Upper lobe of left lung (tissue), 6 donors: ENCODE measurements at regions not wholly inside any gene's neighbourhood (a gene's known extent, or its start where the extent isn't known, plus 50 kb on each side); places are given as distances from the start of the nearest gene placed in this dataset.

Source experiments
- ATAC-seq, 2 donors: fragments of 200-7000 bp; cut with Tn5 transposase; one replicate each; pipeline ENCODE4 v1.9.1; 2022; ENCODE audit warnings: mild to moderate bottlenecking in 2 of 2, moderate library complexity in 2 of 2; ENCODE audit not compliant: low FRiP score in 2 of 2
- DNase-seq, 2 donors: peaks; one replicate each; pipeline ENCODE4 v3.0.0-alpha.2; 2019 to 2020
- H3K27ac ChIP-seq, 4 donors: fragments of 200-600 bp; sonication (generic); one replicate each; pipeline ENCODE4 v1.5.1; 2016 to 2019
- H3K27me3 ChIP-seq, 4 donors: fragments of 200-600 bp; sonication (generic); one replicate each; pipeline ENCODE4 v1.5.1; 2017 to 2019
- H3K36me3 ChIP-seq, 4 donors: fragments of 200-600 bp; sonication (generic); one replicate each; pipeline ENCODE4 v1.5.1; 2016 to 2019
- H3K4me1 ChIP-seq, 4 donors: fragments of 200-600 bp; sonication (generic); one replicate each; pipeline ENCODE4 v1.5.1; 2018 to 2019
- H3K4me3 ChIP-seq, 4 donors: fragments of 200-600 bp; sonication (generic); one replicate each; pipeline ENCODE4 v1.5.1; 2017 to 2019; ENCODE audit warnings: mild to moderate bottlenecking in 2 of 4, moderate library complexity in 1 of 4
- H3K9me3 ChIP-seq, 4 donors: fragments of 200-600 bp; sonication (generic); one replicate each; pipeline ENCODE4 v1.5.1; 2018 to 2019
- CTCF ChIP-seq, 6 experiments: fragments of 450-650 bp in 4 of 6; fragments of 200-600 bp in 2 of 6; sonication (generic) in 2 of 6; IDR thresholded peaks; one replicate each; pipeline ENCODE4 v1.5.1; 2016 to 2019; ENCODE audit warnings: antibody characterized with exemption in 6 of 6
- EP300 ChIP-seq, 4 donors: sonication (generic); formaldehyde crosslinking; IDR thresholded peaks; one replicate each; pipeline ENCODE4 v1.5.1; 2017; ENCODE audit warnings: antibody characterized with exemption in 4 of 4, control low read depth in 2 of 4
- POLR2A ChIP-seq, 4 donors: fragments of 450-650 bp; IDR thresholded peaks; one replicate each; pipeline ENCODE4 v1.5.1; 2016 to 2017; ENCODE audit warnings: antibody characterized with exemption in 4 of 4, mild to moderate bottlenecking in 2 of 4
- POLR2AphosphoS5 ChIP-seq, 2 donors: sonication (generic); formaldehyde crosslinking; IDR thresholded peaks; one replicate each; pipeline ENCODE4 v1.5.1; 2017; ENCODE audit warnings: antibody characterized with exemption in 2 of 2
- WGBS, 2 donors: methylation state at CpG; one replicate each; pipeline ENCODE4 v1.1.5; 2017 to 2018; 5-methylcytosine and 5-hydroxymethylcytosine counted together
- donor health status: DM: no; HTN: no; CAD: no; lungs with moderate emphysema.
- donor health status: DM: no; HTN: yes; CAD: no; lungs with severe emphysema.

DNA sequence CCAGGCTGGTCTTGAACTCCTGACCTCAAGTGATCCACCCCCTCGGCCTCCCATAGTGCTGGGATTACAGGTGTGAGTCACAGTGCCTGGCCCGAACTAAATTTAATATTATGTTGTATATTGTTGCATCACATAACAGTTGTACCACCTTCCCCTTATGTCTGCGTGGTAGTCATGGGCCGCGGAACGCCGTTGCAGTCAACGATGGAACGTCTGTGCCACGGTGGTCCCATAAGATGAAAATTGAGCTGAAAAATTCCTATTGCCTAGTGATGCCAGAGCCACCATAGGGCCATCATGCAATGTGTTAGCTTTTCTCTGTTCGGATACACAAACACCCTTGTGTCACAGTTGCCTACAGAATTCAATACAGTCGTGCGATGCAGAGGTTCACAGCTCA, 236.1 kb downstream of the TEX29 start:
- H3K9me3 ChIP-seq, result no peaks in the 10 kb centered on the region

GRCh38 chr13:111557921-111558699, 237.7 kb downstream of the TEX29 start:
- Histone ChIP-seq H3K9me3 (no peaks in the 10 kb centered on the region), H3K36me3 (no peaks in the 10 kb centered on the region), H3K27me3 (no peaks in the 10 kb centered on the region), H3K27ac (no peak overlapping the region), H3K4me3 (no peak overlapping the region), H3K4me1 (no peaks in the 10 kb centered on the region)
- no peak for TF ChIP-seq POLR2AphosphoS5 (IDR thresholded peaks at IDR 0.05)
- no peak for TF ChIP-seq POLR2A (IDR thresholded peaks at IDR 0.05)
- no peak for TF ChIP-seq EP300 (IDR thresholded peaks at IDR 0.05)
- no peak for TF ChIP-seq CTCF (IDR thresholded peaks at IDR 0.05)
- WGBS, 2 donors, result 88 to 92% methylated on average over 19 of the region's 19 CpGs
- DNase-seq (no peak), ATAC-seq (peak in 1 of 2 donors; percentile 28)

More for the DNA sequence above, 236.1 kb downstream of the TEX29 start:
- H3K36me3 ChIP-seq, result no peaks in the 10 kb centered on the region
- no peak overlapping the region for H3K27ac ChIP-seq
- no peak overlapping the region for H3K4me3 ChIP-seq
- H3K4me1 ChIP-seq, result no peaks in the 10 kb centered on the region
- 87 to 90% methylated on average over 13 of the region's 13 CpGs for WGBS, 2 donors
- no peaks in the 10 kb centered on the region for H3K27me3 ChIP-seq
- DNase-seq (no peak), ATAC-seq (no peak)
- TF ChIP-seq POLR2A (IDR thresholded peaks at IDR 0.05) (no peak), EP300 (IDR thresholded peaks at IDR 0.05) (no peak), POLR2AphosphoS5 (IDR thresholded peaks at IDR 0.05) (no peak), CTCF (IDR thresholded peaks at IDR 0.05) (no peak)

DNA sequence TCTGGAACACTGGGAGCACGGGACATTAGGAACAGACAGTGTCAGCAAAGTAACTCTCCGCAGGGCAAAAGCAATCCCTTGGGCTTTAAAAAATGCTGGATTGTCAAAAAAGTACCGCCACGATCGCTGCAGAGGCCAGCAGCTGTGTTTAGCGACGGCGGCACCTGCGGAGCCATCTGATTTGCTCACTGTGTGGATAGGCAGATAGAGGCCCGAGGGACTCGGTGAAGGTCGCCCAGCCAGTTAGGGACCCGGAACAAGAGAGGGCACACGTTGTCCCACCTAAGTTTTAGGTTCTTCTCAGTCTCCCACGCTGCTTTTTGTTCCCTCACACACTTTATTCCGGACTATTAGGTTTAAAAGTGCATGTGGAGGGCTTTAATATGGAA, 238.3 kb downstream of the TEX29 start:
- Histone ChIP-seq H3K9me3 (no peaks in the 10 kb centered on the region), H3K27me3 (no peaks in the 10 kb centered on the region), H3K27ac (no peak overlapping the region), H3K4me3 (no peak overlapping the region), H3K36me3 (no peaks in the 10 kb centered on the region), H3K4me1 (no peaks in the 10 kb centered on the region)
- no peak for DNase-seq
- WGBS, 2 donors, result 79 to 81% methylated on average over 16 of the region's 16 CpGs
- no peak for ATAC-seq
- TF ChIP-seq POLR2AphosphoS5 (IDR thresholded peaks at IDR 0.05) (no peak), CTCF (IDR thresholded peaks at IDR 0.05) (no peak), EP300 (IDR thresholded peaks at IDR 0.05) (no peak), POLR2A (IDR thresholded peaks at IDR 0.05) (no peak)

GRCh38 chr13:111559612-111560403, 239.4 kb downstream of the TEX29 start:
- ATAC-seq (no peak), DNase-seq (no peak)
- H3K4me1 ChIP-seq, result no peaks in the 10 kb centered on the region

More at GRCh38 chr13:111559612-111560403, 239.4 kb downstream of the TEX29 start:
- TF ChIP-seq CTCF (IDR thresholded peaks at IDR 0.05), result no peak
- Histone ChIP-seq H3K4me3 (no peak overlapping the region), H3K27ac (no peak overlapping the region), H3K36me3 (no peaks in the 10 kb centered on the region), H3K27me3 (no peaks in the 10 kb centered on the region), H3K9me3 (no peaks in the 10 kb centered on the region)
- WGBS, 2 donors, result 39 to 62% methylated on average over 9 to 25 of the region's 26 CpGs
